Trophoblast cell (in vitro differentiated cells and primary cell): ENCODE measurements at regions not wholly inside any gene's neighbourhood (a gene's known extent, or its start where the extent isn't known, plus 50 kb on each side); places are given as distances from the start of the nearest gene placed in this dataset.

Source experiments
- DNase-seq, 2 donors: peaks; one replicate each; pipeline ENCODE4 v3.0.0-alpha.2; 2016
- H2AFZ ChIP-seq: 2 replicates; pipeline ENCODE4 v1.6.1; 2013; ENCODE audit warnings: low read length, moderate library complexity, mild to moderate bottlenecking; ENCODE audit not compliant: insufficient read depth, poor library complexity
- H2AK5ac ChIP-seq: 2 replicates; pipeline ENCODE4 v1.6.1; 2013; ENCODE audit warnings: mild to moderate bottlenecking, low read length
- H2BK120ac ChIP-seq: 2 replicates; pipeline ENCODE4 v1.6.1; 2013; ENCODE audit warnings: low read length, mild to moderate bottlenecking, moderate library complexity; ENCODE audit not compliant: insufficient read depth, poor library complexity
- H2BK12ac ChIP-seq: 2 replicates; pipeline ENCODE4 v1.6.1; 2013; ENCODE audit warnings: mild to moderate bottlenecking, low read length, moderate library complexity
- H2BK5ac ChIP-seq: 2 replicates; pipeline ENCODE4 v1.6.1; 2013; ENCODE audit warnings: low read length, low read depth, moderate library complexity, mild to moderate bottlenecking; ENCODE audit not compliant: poor library complexity
- H3K14ac ChIP-seq: 2 replicates; pipeline ENCODE4 v1.6.1; 2013; ENCODE audit warnings: mild to moderate bottlenecking, low read length
- H3K18ac ChIP-seq: 2 replicates; pipeline ENCODE4 v1.6.1; 2013; ENCODE audit warnings: mild to moderate bottlenecking, low read length
- H3K23ac ChIP-seq: 2 replicates; pipeline ENCODE4 v1.6.1; 2013; ENCODE audit warnings: low read length
- H3K27ac ChIP-seq: 2 replicates; pipeline ENCODE4 v1.5.1; 2013; ENCODE audit warnings: low read depth, mild to moderate bottlenecking, inconsistent platforms, low read length, moderate library complexity
- H3K27me3 ChIP-seq: 2 replicates; pipeline ENCODE4 v1.6.1; 2013; ENCODE audit warnings: inconsistent platforms, mild to moderate bottlenecking, low read length, moderate library complexity; ENCODE audit not compliant: insufficient read depth
- H3K36me3 ChIP-seq, 2 experiments: 1 replicate in 1 of 2; 2 replicates in 1 of 2; pipeline ENCODE4 v1.6.1; 2013; ENCODE audit warnings: low read length in 2 of 2, mild to moderate bottlenecking in 2 of 2, moderate library complexity in 1 of 2; ENCODE audit not compliant: insufficient read depth in 2 of 2, control insufficient read depth in 1 of 2
- H3K4ac ChIP-seq: 2 replicates; pipeline ENCODE4 v1.6.1; 2013; ENCODE audit warnings: low read depth, mild to moderate bottlenecking, low read length, moderate library complexity
- H3K4me1 ChIP-seq, 2 experiments: 1 replicate in 1 of 2; 2 replicates in 1 of 2; pipeline ENCODE4 v1.6.1; 2013; ENCODE audit warnings: low read length in 2 of 2, mild to moderate bottlenecking in 2 of 2, moderate library complexity in 1 of 2; ENCODE audit not compliant: insufficient read depth in 2 of 2, control insufficient read depth in 1 of 2
- H3K4me2 ChIP-seq: 2 replicates; pipeline ENCODE4 v1.6.1; 2013; ENCODE audit warnings: inconsistent platforms, mild to moderate bottlenecking, low read length, moderate library complexity
- H3K4me3 ChIP-seq: 2 replicates; pipeline ENCODE4 v1.5.1; 2013; ENCODE audit warnings: mild to moderate bottlenecking, low read depth, low read length, inconsistent platforms
- H3K79me1 ChIP-seq: one replicate; pipeline ENCODE4 v1.6.1; 2013; ENCODE audit warnings: low read length
- H3K79me2 ChIP-seq: 2 replicates; pipeline ENCODE4 v1.6.1; 2013; ENCODE audit warnings: low read length, mild to moderate bottlenecking; ENCODE audit not compliant: control insufficient read depth, insufficient read depth, poor library complexity
- H3K9ac ChIP-seq: 2 replicates; pipeline ENCODE4 v1.6.1; 2013; ENCODE audit warnings: mild to moderate bottlenecking, low read length
- H3K9me3 ChIP-seq: 2 replicates; pipeline ENCODE4 v1.6.1; 2013; ENCODE audit warnings: low read depth, mild to moderate bottlenecking, control low read depth, inconsistent platforms, low read length; ENCODE audit not compliant: insufficient read depth
- H4K12ac ChIP-seq: 2 replicates; pipeline ENCODE4 v1.6.1; 2013; ENCODE audit warnings: low read depth, mild to moderate bottlenecking, low read length, moderate library complexity
- H4K8ac ChIP-seq: 2 replicates; pipeline ENCODE4 v1.6.1; 2013; ENCODE audit warnings: low read depth, mild to moderate bottlenecking, low read length, moderate library complexity
- H4K91ac ChIP-seq: one replicate; pipeline ENCODE4 v1.6.1; 2013; ENCODE audit warnings: low read depth, mild to moderate bottlenecking, low read length, moderate library complexity
- WGBS: extraction: QIAGEN DNeasy Blood & Tissue Kit; methylation state at CpG from one replicate; pipeline ENCODE4 v1.1.7; 2013; ENCODE audit warnings: missing lambda C conversion rate; ENCODE audit not compliant: insufficient read length, insufficient coverage; ENCODE audit errors: extremely low coverage; 5-methylcytosine and 5-hydroxymethylcytosine counted together

DNA sequence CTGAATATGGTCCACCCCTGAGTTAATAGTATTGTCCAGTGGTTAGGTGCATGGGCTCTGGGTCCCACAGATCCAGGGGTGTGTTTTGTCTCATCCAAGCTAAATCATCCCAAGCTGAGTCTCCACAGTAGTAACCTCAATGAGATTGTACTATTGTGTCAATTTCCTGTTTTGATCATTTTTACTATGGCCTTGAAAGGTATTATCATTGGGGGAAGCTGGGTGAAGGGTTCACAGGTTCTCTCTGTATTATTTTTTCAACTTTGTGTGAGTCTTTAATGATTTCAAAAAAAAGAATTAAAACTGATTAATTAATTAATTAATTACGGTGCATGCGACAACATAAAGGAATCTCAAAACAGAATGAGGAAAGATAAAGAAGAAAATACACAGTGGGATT lies 266.1 kb downstream of the MN1 start:
- H2AK5ac ChIP-seq: no peak overlapping the region
- H3K27ac ChIP-seq: no peak overlapping the region
- H3K79me1 ChIP-seq: no peaks in the 10 kb centered on the region
- DNase-seq: no peak
- no peaks in the 10 kb centered on the region for H3K79me2 ChIP-seq
- H3K4me1 ChIP-seq: peaks cover 4 to 5% of the 10 kb centered on the region in 2 experiments
- no peak overlapping the region for H4K12ac ChIP-seq
- no peak overlapping the region for H3K18ac ChIP-seq
- H3K4me2 ChIP-seq: no peak overlapping the region
- no peak overlapping the region for H2AFZ ChIP-seq
- no peaks in the 10 kb centered on the region for H3K9me3 ChIP-seq
- no peak overlapping the region for H4K8ac ChIP-seq
- no peaks in the 10 kb centered on the region for H3K27me3 ChIP-seq
- no peak overlapping the region for H3K4me3 ChIP-seq
- no peak overlapping the region for H2BK12ac ChIP-seq
- H3K9ac ChIP-seq: no peak overlapping the region
- H4K91ac ChIP-seq: no peak overlapping the region
- H3K4ac ChIP-seq: no peak overlapping the region
- no peak overlapping the region for H2BK5ac ChIP-seq
- H3K23ac ChIP-seq: no peak overlapping the region
- no peaks in the 10 kb centered on the region for H3K36me3 ChIP-seq
- H2BK120ac ChIP-seq: no peak overlapping the region
- no peak overlapping the region for H3K14ac ChIP-seq
- no CpG with 5 or more reads among the region's 2 CpGs for WGBS

- H3K4ac ChIP-seq: no peak overlapping the region
- H3K23ac ChIP-seq: no peak overlapping the region
- H3K27ac ChIP-seq: no peak overlapping the region
- DNase-seq: peak in 1 of 2 donors; percentile 13
- no peak overlapping the region for H2AFZ ChIP-seq
- H3K14ac ChIP-seq: no peak overlapping the region
- H3K18ac ChIP-seq: no peak overlapping the region
- H3K4me2 ChIP-seq: no peak overlapping the region
- no peak overlapping the region for H4K12ac ChIP-seq
- H2AK5ac ChIP-seq: peak overlapping the region; percentile 35
- H3K9ac ChIP-seq: no peak overlapping the region
- peak overlapping the region; percentile 4 for H4K91ac ChIP-seq
- no peaks in the 10 kb centered on the region for H3K9me3 ChIP-seq
- H3K79me1 ChIP-seq: no peaks in the 10 kb centered on the region
- peak overlapping the region; percentile 32 for H2BK12ac ChIP-seq
- no peak overlapping the region for H3K4me3 ChIP-seq
- peak overlapping the region; percentile 40 for H4K8ac ChIP-seq
- H2BK120ac ChIP-seq: no peak overlapping the region
- H3K4me1 ChIP-seq: peaks cover 4 to 5% of the 10 kb centered on the region in 2 experiments
- no peak overlapping the region for H2BK5ac ChIP-seq
- H3K79me2 ChIP-seq: no peaks in the 10 kb centered on the region
- no peaks in the 10 kb centered on the region for H3K36me3 ChIP-seq
- no CpG with 5 or more reads among the region's 15 CpGs for WGBS
- no peaks in the 10 kb centered on the region for H3K27me3 ChIP-seq
These were observed 264.1 kb downstream of the MN1 start for GRCh38 chr22:27537501-27537900.

DNA sequence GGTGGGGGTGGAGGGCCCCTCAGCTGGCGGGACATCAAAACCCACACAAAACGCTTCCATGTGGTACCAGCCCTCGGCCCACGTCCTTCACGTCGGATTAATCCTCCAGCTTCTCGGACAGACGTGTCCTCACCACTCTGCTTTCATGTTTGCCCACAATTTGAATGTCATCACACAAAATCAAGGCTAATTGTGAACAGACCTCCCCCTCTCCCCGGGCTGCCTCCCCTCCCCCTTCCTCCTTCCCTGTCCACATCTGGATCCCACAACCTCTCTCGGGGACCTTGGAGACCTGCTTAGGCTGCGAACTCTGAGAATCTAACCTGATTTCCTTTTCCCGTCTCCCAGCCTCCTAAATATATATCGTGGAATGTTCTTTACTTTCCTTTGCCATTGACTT lies 262.9 kb downstream of the MN1 start:
- Histone ChIP-seq H3K36me3 (no peaks in the 10 kb centered on the region), H2BK12ac (no peak overlapping the region), H2BK5ac (no peak overlapping the region), H3K9me3 (no peaks in the 10 kb centered on the region), H4K8ac (no peak overlapping the region), H3K14ac (no peak overlapping the region), H3K27me3 (no peaks in the 10 kb centered on the region), H3K9ac (no peak overlapping the region), H3K23ac (no peak overlapping the region), H2AFZ (no peak overlapping the region), H3K4me3 (no peak overlapping the region), H3K79me2 (no peaks in the 10 kb centered on the region), H3K27ac (no peak overlapping the region), H2AK5ac (no peak overlapping the region), H4K12ac (no peak overlapping the region), H3K4ac (no peak overlapping the region), H4K91ac (no peak overlapping the region), H3K4me1 (peaks cover 4 to 5% of the 10 kb centered on the region in 2 experiments), H2BK120ac (no peak overlapping the region), H3K18ac (no peak overlapping the region), H3K79me1 (no peaks in the 10 kb centered on the region), H3K4me2 (no peak overlapping the region)
- no CpG with 5 or more reads among the region's 13 CpGs for WGBS
- DNase-seq: no peak

GRCh38 chr22:27540247-27540646 lies 261.3 kb downstream of the MN1 start:
- Histone ChIP-seq H2BK120ac (no peak overlapping the region), H3K79me2 (no peaks in the 10 kb centered on the region), H2AK5ac (no peak overlapping the region), H3K23ac (no peak overlapping the region), H3K27ac (no peak overlapping the region), H3K9ac (no peak overlapping the region), H3K79me1 (no peaks in the 10 kb centered on the region), H3K14ac (no peak overlapping the region), H4K8ac (no peak overlapping the region), H2AFZ (no peak overlapping the region), H3K4me2 (no peak overlapping the region), H4K91ac (no peak overlapping the region), H3K4ac (no peak overlapping the region), H3K9me3 (no peaks in the 10 kb centered on the region), H2BK12ac (no peak overlapping the region), H3K4me1 (peaks cover 4 to 5% of the 10 kb centered on the region in 2 experiments), H3K18ac (no peak overlapping the region), H3K27me3 (no peaks in the 10 kb centered on the region), H3K4me3 (no peak overlapping the region), H3K36me3 (no peaks in the 10 kb centered on the region), H2BK5ac (no peak overlapping the region), H4K12ac (no peak overlapping the region)
- DNase-seq: no peak
- WGBS: no CpG with 5 or more reads among the region's 10 CpGs
